Activated T-cell treated with anti-CD3 and anti-CD28 coated beads, Interleukin-2, amount 50 U/mL, for 4 hours (primary cell): ENCODE measurements at regions not wholly inside any gene's neighbourhood (a gene's known extent, or its start where the extent isn't known, plus 50 kb on each side); places are given as distances from the start of the nearest gene placed in this dataset.
A peak's percentile ranks its signal among the peaks of the same experiment; 100 is the strongest.

Source experiments
- ATAC-seq, 2 donors: fragments of 200-7000 bp; cut with Tn5 transposase; one replicate each; pipeline ENCODE4 v1.10.0; 2021
- DNase-seq: peaks from one replicate; pipeline ENCODE4 v3.0.0-alpha.2; 2020
- H3K27me3 Mint-ChIP-seq: one replicate; pipeline ENCODE4 v1.8.0; 2021; ENCODE audit warnings: low read depth, mixed read lengths
- H3K36me3 Mint-ChIP-seq: one replicate; pipeline ENCODE4 v1.8.0; 2022; ENCODE audit warnings: mixed read lengths; ENCODE audit not compliant: insufficient read depth
- H3K4me1 Mint-ChIP-seq: one replicate; pipeline ENCODE4 v1.8.0; 2021; ENCODE audit warnings: low read depth, mixed read lengths
- H3K4me3 Mint-ChIP-seq: one replicate; pipeline ENCODE4 v1.8.0; 2021; ENCODE audit warnings: mild to moderate bottlenecking, moderate library complexity, mixed read lengths
- H3K9me3 Mint-ChIP-seq: one replicate; pipeline ENCODE4 v1.8.0; 2021; ENCODE audit warnings: mixed read lengths

- H3K9me3 Mint-ChIP-seq = no peaks in the 10 kb centered on the region
- H3K36me3 Mint-ChIP-seq = no peaks in the 10 kb centered on the region
- DNase-seq (no peak), ATAC-seq (no peak)
- peaks cover 45% of the 10 kb centered on the region for H3K27me3 Mint-ChIP-seq
- H3K4me3 Mint-ChIP-seq = no peak overlapping the region
- H3K4me1 Mint-ChIP-seq = peaks cover 15% of the 10 kb centered on the region
Observed at GRCh38 chr18:76656925-76657827, 162.1 kb upstream of the ZNF516 start.

- Mint-ChIP-seq H3K4me1 (peaks cover 15% of the 10 kb centered on the region), H3K4me3 (no peak overlapping the region), H3K9me3 (no peaks in the 10 kb centered on the region), H3K36me3 (no peaks in the 10 kb centered on the region), H3K27me3 (peaks cover 62% of the 10 kb centered on the region)
- ATAC-seq = no peak
- no peak for DNase-seq
Observed at GRCh38 chr18:76654577-76654976, 159.5 kb upstream of the ZNF516 start.

GRCh38 chr18:76647322-76647721 is 152.3 kb upstream of the ZNF516 start:
- Mint-ChIP-seq H3K27me3 (peaks cover 22% of the 10 kb centered on the region), H3K4me1 (no peaks in the 10 kb centered on the region), H3K4me3 (no peak overlapping the region), H3K9me3 (no peaks in the 10 kb centered on the region), H3K36me3 (no peaks in the 10 kb centered on the region)
- ATAC-seq (peak in 1 of 2 donors; percentile 14), DNase-seq (no peak)

GRCh38 chr18:76644580-76644979 is 149.5 kb upstream of the ZNF516 start:
- no peak for ATAC-seq
- Mint-ChIP-seq H3K4me3 (no peak overlapping the region), H3K36me3 (no peaks in the 10 kb centered on the region), H3K4me1 (no peaks in the 10 kb centered on the region), H3K27me3 (peaks cover 4% of the 10 kb centered on the region), H3K9me3 (no peaks in the 10 kb centered on the region)
- no peak for DNase-seq

- no peak overlapping the region for H3K4me3 Mint-ChIP-seq
- H3K9me3 Mint-ChIP-seq = no peaks in the 10 kb centered on the region
- H3K36me3 Mint-ChIP-seq = no peaks in the 10 kb centered on the region
- H3K27me3 Mint-ChIP-seq = peaks cover 4% of the 10 kb centered on the region
- DNase-seq (no peak), ATAC-seq (peak; percentile 23 to 63)
- no peaks in the 10 kb centered on the region for H3K4me1 Mint-ChIP-seq
Observed at GRCh38 chr18:76643996-76644395, 149.0 kb upstream of the ZNF516 start.

- Mint-ChIP-seq H3K27me3 (peaks cover 2% of the 10 kb centered on the region), H3K4me1 (no peaks in the 10 kb centered on the region), H3K36me3 (no peaks in the 10 kb centered on the region), H3K4me3 (no peak overlapping the region), H3K9me3 (no peaks in the 10 kb centered on the region)
- DNase-seq (no peak), ATAC-seq (no peak)
Observed at GRCh38 chr18:76643199-76643598, 148.2 kb upstream of the ZNF516 start.

GRCh38 chr18:76640438-76640837 is 145.4 kb upstream of the ZNF516 start:
- no peak for ATAC-seq
- no peaks in the 10 kb centered on the region for H3K9me3 Mint-ChIP-seq
- no peaks in the 10 kb centered on the region for H3K4me1 Mint-ChIP-seq
- no peak for DNase-seq
- no peak overlapping the region for H3K4me3 Mint-ChIP-seq
- H3K27me3 Mint-ChIP-seq = peaks cover 9% of the 10 kb centered on the region
- H3K36me3 Mint-ChIP-seq = no peaks in the 10 kb centered on the region

- H3K4me3 Mint-ChIP-seq = no peak overlapping the region
- DNase-seq (no peak), ATAC-seq (no peak)
- no peaks in the 10 kb centered on the region for H3K36me3 Mint-ChIP-seq
- peaks cover 4% of the 10 kb centered on the region for H3K9me3 Mint-ChIP-seq
- peaks cover 24% of the 10 kb centered on the region for H3K27me3 Mint-ChIP-seq
- no peaks in the 10 kb centered on the region for H3K4me1 Mint-ChIP-seq
Observed at GRCh38 chr18:76634564-76634963, 139.5 kb upstream of the ZNF516 start.

- no peak overlapping the region for H3K4me3 Mint-ChIP-seq
- H3K36me3 Mint-ChIP-seq = no peaks in the 10 kb centered on the region
- ATAC-seq = no peak
- no peak for DNase-seq
- H3K4me1 Mint-ChIP-seq = no peaks in the 10 kb centered on the region
- peaks cover 7% of the 10 kb centered on the region for H3K9me3 Mint-ChIP-seq
- H3K27me3 Mint-ChIP-seq = peaks cover 25% of the 10 kb centered on the region
Observed at GRCh38 chr18:76633588-76634269, 138.7 kb upstream of the ZNF516 start.

GRCh38 chr18:76627444-76627843 is 132.4 kb upstream of the ZNF516 start:
- Mint-ChIP-seq H3K9me3 (peaks cover 7% of the 10 kb centered on the region), H3K36me3 (no peaks in the 10 kb centered on the region), H3K27me3 (peaks cover 21% of the 10 kb centered on the region), H3K4me1 (no peaks in the 10 kb centered on the region), H3K4me3 (no peak overlapping the region)
- DNase-seq = no peak
- ATAC-seq = no peak

- H3K4me1 Mint-ChIP-seq = no peaks in the 10 kb centered on the region
- no peaks in the 10 kb centered on the region for H3K36me3 Mint-ChIP-seq
- peaks cover 5% of the 10 kb centered on the region for H3K9me3 Mint-ChIP-seq
- H3K4me3 Mint-ChIP-seq = no peak overlapping the region
- ATAC-seq = no peak
- H3K27me3 Mint-ChIP-seq = peaks cover 20% of the 10 kb centered on the region
- DNase-seq = no peak
Observed at GRCh38 chr18:76626991-76627390, 131.9 kb upstream of the ZNF516 start.

- H3K9me3 Mint-ChIP-seq = no peaks in the 10 kb centered on the region
- ATAC-seq (no peak), DNase-seq (no peak)
- H3K27me3 Mint-ChIP-seq = peaks cover 28% of the 10 kb centered on the region
- no peak overlapping the region for H3K4me3 Mint-ChIP-seq
- H3K4me1 Mint-ChIP-seq = peaks cover 13% of the 10 kb centered on the region
- H3K36me3 Mint-ChIP-seq = no peaks in the 10 kb centered on the region
Observed at GRCh38 chr18:76622651-76623050, 127.6 kb upstream of the ZNF516 start.

- no peak for ATAC-seq
- Mint-ChIP-seq H3K4me1 (peaks cover 13% of the 10 kb centered on the region), H3K27me3 (peaks cover 28% of the 10 kb centered on the region), H3K9me3 (no peaks in the 10 kb centered on the region), H3K4me3 (no peak overlapping the region), H3K36me3 (no peaks in the 10 kb centered on the region)
- no peak for DNase-seq
Observed at GRCh38 chr18:76621782-76622495, 126.9 kb upstream of the ZNF516 start.

GRCh38 chr18:76621226-76621625 is 126.2 kb upstream of the ZNF516 start:
- Mint-ChIP-seq H3K36me3 (no peaks in the 10 kb centered on the region), H3K4me3 (no peak overlapping the region), H3K9me3 (no peaks in the 10 kb centered on the region), H3K4me1 (peaks cover 13% of the 10 kb centered on the region), H3K27me3 (peaks cover 28% of the 10 kb centered on the region)
- DNase-seq (no peak), ATAC-seq (no peak)
